Osteoblast (primary cell): ENCODE measurements at regions not wholly inside any gene's neighbourhood (a gene's known extent, or its start where the extent isn't known, plus 50 kb on each side); places are given as distances from the start of the nearest gene placed in this dataset.
"Not testable (repeated sequence)": the region's sequence is repeated elsewhere in the genome, so short reads cannot be mapped to it uniquely, and the experiment has no call there.

Experiments
- DNase-seq: peaks from one replicate; pipeline ENCODE4 v3.0.0; 2011; ENCODE audit warnings: low spot score, mixed read lengths; ENCODE audit not compliant: insufficient read length; ENCODE audit errors: missing footprints
- H2AFZ ChIP-seq: 2 replicates; pipeline ENCODE4 v1.6.0; 2011; ENCODE audit warnings: mild to moderate bottlenecking, low read length
- H3K27ac ChIP-seq: 2 replicates; pipeline ENCODE4 v1.5.1; 2011; ENCODE audit warnings: mild to moderate bottlenecking, low read depth, low read length, moderate library complexity
- H3K27me3 ChIP-seq: 2 replicates; pipeline ENCODE4 v1.6.0; 2012; ENCODE audit warnings: mild to moderate bottlenecking, control low read depth, inconsistent platforms, low read length, moderate library complexity; ENCODE audit not compliant: insufficient read depth
- H3K36me3 ChIP-seq: 2 replicates; pipeline ENCODE4 v1.5.1; 2011; ENCODE audit warnings: mild to moderate bottlenecking, low read length, control low read depth, moderate library complexity; ENCODE audit not compliant: insufficient read depth
- H3K4me1 ChIP-seq: 2 replicates; pipeline ENCODE4 v1.5.1; 2011; ENCODE audit warnings: mild to moderate bottlenecking, low read length, control low read depth, moderate library complexity; ENCODE audit not compliant: insufficient read depth
- H3K4me2 ChIP-seq: 2 replicates; pipeline ENCODE4 v1.6.0; 2011; ENCODE audit warnings: mild to moderate bottlenecking, low read length; ENCODE audit not compliant: insufficient read depth
- H3K4me3 ChIP-seq: fragments of 200-600 bp; sonication (generic); 3 replicates; pipeline ENCODE4 v1.5.1; 2012; ENCODE audit warnings: mild to moderate bottlenecking, low read length, inconsistent platforms; ENCODE audit not compliant: insufficient read depth
- H3K79me2 ChIP-seq: 2 replicates; pipeline ENCODE4 v1.6.0; 2012; ENCODE audit warnings: mild to moderate bottlenecking, low read length, control low read depth, inconsistent platforms; ENCODE audit not compliant: insufficient read depth
- H3K9me3 ChIP-seq: 2 replicates; pipeline ENCODE4 v1.5.1; 2011; ENCODE audit warnings: low read depth, low read length, control low read depth
- H4K20me1 ChIP-seq: 2 replicates; pipeline ENCODE4 v1.6.0; 2012; ENCODE audit warnings: mild to moderate bottlenecking, low read length, control low read depth; ENCODE audit not compliant: insufficient read depth
- CTCF ChIP-seq: IDR thresholded peaks from 2 replicates; pipeline ENCODE4 v1.5.1; 2011; ENCODE audit warnings: mild to moderate bottlenecking, low read depth, low read length, moderate library complexity; ENCODE audit errors: extremely low read depth

GRCh38 chr3:35295906-35296305 lies 343.4 kb upstream of the ARPP21 start:
- no peak for TF ChIP-seq CTCF
- H3K27me3 ChIP-seq: no peaks in the 10 kb centered on the region
- H4K20me1 ChIP-seq: no peaks in the 10 kb centered on the region
- H3K4me2 ChIP-seq: no peak overlapping the region
- DNase-seq: no peak
- H3K4me1 ChIP-seq: no peaks in the 10 kb centered on the region
- no peak overlapping the region for H3K4me3 ChIP-seq
- H2AFZ ChIP-seq: no peak overlapping the region
- H3K36me3 ChIP-seq: no peaks in the 10 kb centered on the region
- H3K9me3 ChIP-seq: no peaks in the 10 kb centered on the region
- no peak overlapping the region for H3K27ac ChIP-seq
- H3K79me2 ChIP-seq: no peaks in the 10 kb centered on the region

GRCh38 chr3:35296533-35296932 lies 342.8 kb upstream of the ARPP21 start:
- H3K4me1 ChIP-seq: no peaks in the 10 kb centered on the region
- H3K4me2 ChIP-seq: no peak overlapping the region
- DNase-seq: no peak
- H3K27ac ChIP-seq: no peak overlapping the region
- no peaks in the 10 kb centered on the region for H4K20me1 ChIP-seq
- no peak for TF ChIP-seq CTCF
- H3K4me3 ChIP-seq: no peak overlapping the region
- no peaks in the 10 kb centered on the region for H3K79me2 ChIP-seq
- no peaks in the 10 kb centered on the region for H3K27me3 ChIP-seq
- no peaks in the 10 kb centered on the region for H3K36me3 ChIP-seq
- no peak overlapping the region for H2AFZ ChIP-seq
- no peaks in the 10 kb centered on the region for H3K9me3 ChIP-seq

GRCh38 chr3:35296944-35297343 lies 342.4 kb upstream of the ARPP21 start:
- H3K4me2 ChIP-seq, H2AFZ ChIP-seq, H3K9me3 ChIP-seq, H3K4me1 ChIP-seq, H3K27ac ChIP-seq, H3K27me3 ChIP-seq, H3K4me3 ChIP-seq, DNase-seq, H3K36me3 ChIP-seq, H4K20me1 ChIP-seq, H3K79me2 ChIP-seq: not testable (repeated sequence)

GRCh38 chr3:35305406-35305805 lies 333.9 kb upstream of the ARPP21 start:
- DNase-seq: no peak
- no peak for TF ChIP-seq CTCF

GRCh38 chr3:35307296-35307695 lies 332.0 kb upstream of the ARPP21 start:
- H3K4me1 ChIP-seq: no peaks in the 10 kb centered on the region
- H3K4me2 ChIP-seq: no peak overlapping the region
- TF ChIP-seq CTCF: no peak
- no peaks in the 10 kb centered on the region for H3K9me3 ChIP-seq
- no peak for DNase-seq
- H3K27ac ChIP-seq: no peak overlapping the region
- H4K20me1 ChIP-seq: no peaks in the 10 kb centered on the region
- no peak overlapping the region for H3K4me3 ChIP-seq
- H3K27me3 ChIP-seq: no peaks in the 10 kb centered on the region
- H3K36me3 ChIP-seq: no peaks in the 10 kb centered on the region
- H3K79me2 ChIP-seq: no peaks in the 10 kb centered on the region
- H2AFZ ChIP-seq: no peak overlapping the region

More at GRCh38 chr3:35305406-35305805, 333.9 kb upstream of the ARPP21 start:
- no peaks in the 10 kb centered on the region for H3K27me3 ChIP-seq
- no peak overlapping the region for H2AFZ ChIP-seq
- H3K27ac ChIP-seq: no peak overlapping the region
- no peaks in the 10 kb centered on the region for H3K4me1 ChIP-seq
- H4K20me1 ChIP-seq: no peaks in the 10 kb centered on the region
- H3K4me3 ChIP-seq: no peak overlapping the region
- no peaks in the 10 kb centered on the region for H3K9me3 ChIP-seq
- H3K79me2 ChIP-seq: no peaks in the 10 kb centered on the region
- no peak overlapping the region for H3K4me2 ChIP-seq
- no peaks in the 10 kb centered on the region for H3K36me3 ChIP-seq

GRCh38 chr3:35316841-35317240 lies 322.5 kb upstream of the ARPP21 start:
- H3K4me1 ChIP-seq, H3K4me2 ChIP-seq, H3K27ac ChIP-seq, H3K27me3 ChIP-seq, H4K20me1 ChIP-seq, H3K9me3 ChIP-seq, H3K4me3 ChIP-seq, H2AFZ ChIP-seq, H3K36me3 ChIP-seq, H3K79me2 ChIP-seq, DNase-seq: not testable (repeated sequence)
